ENCODE measurements at regions not wholly inside any gene's neighbourhood (a gene's known extent, or its start where the extent isn't known, plus 50 kb on each side); places are given as distances from the start of the nearest gene placed in this dataset.

- no peak for DNase-seq (ENCODE audit: low read depth)
- no peak for TF ChIP-seq CTCF (IDR thresholded peaks at IDR 0.05; ENCODE audit: insufficient read depth, low read length, severe bottlenecking)
- H3K36me3 ChIP-seq (ENCODE audit: control insufficient read depth, insufficient read depth, low read length) = no peaks in the 10 kb centered on the region
- FAIRE-seq = no peak
- no peaks in the 10 kb centered on the region for H3K27me3 ChIP-seq (ENCODE audit: control insufficient read depth, insufficient read depth, low read length)
- H3K4me3 ChIP-seq (ENCODE audit: low read depth, low read length) = no peak overlapping the region
Observed at GRCh38 chrX:13123857-13124345, 79.5 kb upstream of the FAM9C start.

DNA sequence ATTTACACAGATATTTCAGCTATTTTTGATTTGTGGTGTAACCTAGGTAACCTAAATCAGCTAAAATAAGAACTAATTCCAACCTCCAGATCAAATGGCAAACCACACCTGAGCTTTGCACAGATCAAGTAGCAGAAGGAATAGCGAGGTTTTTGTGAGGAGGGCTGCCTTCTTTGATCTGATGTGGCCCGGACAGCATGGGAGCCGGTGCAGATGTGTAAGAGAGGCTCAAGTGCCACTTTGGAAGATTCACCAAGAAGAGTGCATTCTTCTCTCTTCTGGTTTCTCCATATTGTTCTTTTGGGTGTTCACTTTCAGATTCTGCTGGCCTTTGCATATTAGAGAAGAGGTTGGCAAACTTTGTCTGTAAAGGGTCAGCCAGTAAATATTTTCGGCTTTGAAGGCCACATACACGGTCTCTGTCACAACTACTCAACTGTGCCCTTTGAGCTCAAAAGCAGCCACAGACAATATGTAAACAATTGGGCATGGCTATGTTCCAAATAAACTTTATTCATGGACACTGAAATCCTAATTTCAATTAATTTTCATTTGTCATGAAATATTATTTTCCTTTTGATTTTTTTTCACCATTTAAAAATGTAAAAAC is 78.9 kb upstream of the FAM9C start:
- Histone ChIP-seq H3K36me3 (ENCODE audit: control insufficient read depth, insufficient read depth, low read length) (no peaks in the 10 kb centered on the region), H3K27me3 (ENCODE audit: control insufficient read depth, insufficient read depth, low read length) (no peaks in the 10 kb centered on the region), H3K4me3 (ENCODE audit: low read depth, low read length) (no peak overlapping the region)
- FAIRE-seq = no peak
- no peak for TF ChIP-seq CTCF (IDR thresholded peaks at IDR 0.05; ENCODE audit: insufficient read depth, low read length, severe bottlenecking)
- no peak for DNase-seq (ENCODE audit: low read depth)

DNA sequence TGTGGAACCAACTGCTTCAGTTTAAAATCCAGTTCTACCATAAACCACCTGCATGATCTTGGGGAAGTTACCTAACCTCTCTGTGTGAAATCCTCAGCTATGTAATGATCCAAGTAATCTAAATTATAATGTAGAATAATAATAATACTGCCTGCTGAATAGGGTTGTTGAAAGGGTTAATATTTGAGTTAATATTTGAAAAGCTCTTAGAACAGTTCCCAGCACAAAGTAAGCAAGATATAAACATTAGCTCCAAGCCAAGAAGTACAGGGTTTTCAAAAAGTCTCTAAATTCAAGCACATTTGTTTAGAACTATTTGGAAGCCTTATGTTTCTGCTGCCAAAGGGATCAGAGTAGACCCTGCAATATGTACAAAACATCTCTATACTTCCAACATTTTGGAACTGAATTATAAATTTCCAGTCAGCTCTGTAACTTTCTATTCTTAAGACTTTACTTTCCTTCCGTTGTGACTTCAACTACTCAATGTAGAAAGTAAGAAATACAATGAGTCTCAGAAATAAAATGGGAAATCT is 76.7 kb upstream of the FAM9C start:
- Histone ChIP-seq H3K36me3 (ENCODE audit: control insufficient read depth, insufficient read depth, low read length) (no peaks in the 10 kb centered on the region), H3K27me3 (ENCODE audit: control insufficient read depth, insufficient read depth, low read length) (no peaks in the 10 kb centered on the region), H3K4me3 (ENCODE audit: low read depth, low read length) (no peak overlapping the region)
- FAIRE-seq (no peak), DNase-seq (ENCODE audit: low read depth) (no peak)
- TF ChIP-seq CTCF (IDR thresholded peaks at IDR 0.05; ENCODE audit: insufficient read depth, low read length, severe bottlenecking) = no peak

GRCh38 chrX:13120017-13120416 is 75.6 kb upstream of the FAM9C start:
- DNase-seq (ENCODE audit: low read depth) = peak; percentile 57
- TF ChIP-seq CTCF (IDR thresholded peaks at IDR 0.05; ENCODE audit: insufficient read depth, low read length, severe bottlenecking) = no peak
- Histone ChIP-seq H3K36me3 (ENCODE audit: control insufficient read depth, insufficient read depth, low read length) (no peaks in the 10 kb centered on the region), H3K27me3 (ENCODE audit: control insufficient read depth, insufficient read depth, low read length) (no peaks in the 10 kb centered on the region), H3K4me3 (ENCODE audit: low read depth, low read length) (no peak overlapping the region)
- no peak for FAIRE-seq

- H3K27me3 ChIP-seq (ENCODE audit: control insufficient read depth, insufficient read depth, low read length) = no peaks in the 10 kb centered on the region
- no peak for TF ChIP-seq CTCF (IDR thresholded peaks at IDR 0.05; ENCODE audit: insufficient read depth, low read length, severe bottlenecking)
- DNase-seq (ENCODE audit: low read depth) (peak; percentile 65), FAIRE-seq (no peak)
- H3K4me3 ChIP-seq (ENCODE audit: low read depth, low read length) = no peak overlapping the region
- no peaks in the 10 kb centered on the region for H3K36me3 ChIP-seq (ENCODE audit: control insufficient read depth, insufficient read depth, low read length)
Observed at GRCh38 chrX:13119386-13119785, 75.0 kb upstream of the FAM9C start.
